ENCODE measurements at regions not wholly inside any gene's neighbourhood (a gene's known extent, or its start where the extent isn't known, plus 50 kb on each side); places are given as distances from the start of the nearest gene placed in this dataset.

DNA sequence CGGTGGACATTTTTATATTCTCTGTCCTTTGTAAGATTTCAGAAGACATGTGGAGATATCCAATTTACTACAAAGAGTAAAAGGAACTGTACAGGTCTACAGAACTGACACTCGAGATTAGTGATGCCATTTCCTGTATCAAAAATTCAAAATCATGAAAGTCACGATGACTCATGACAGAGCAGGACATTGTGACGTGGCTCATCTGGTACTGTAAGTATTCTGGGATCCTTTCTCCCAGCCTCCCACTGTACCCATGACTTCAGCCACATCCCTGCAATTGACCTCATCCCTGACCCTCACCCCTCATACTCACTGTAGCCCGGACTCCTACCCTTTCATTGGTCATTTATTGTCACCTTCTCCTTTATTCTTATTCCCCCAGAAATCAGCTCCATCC, 736.5 kb downstream of the EPHA4 start:
- TF ChIP-seq CTCF (IDR thresholded peaks at IDR 0.05), result no peak
- no peak for TF ChIP-seq POLR2A (IDR thresholded peaks at IDR 0.05)
